ENCODE measurements at regions not wholly inside any gene's neighbourhood (a gene's known extent, or its start where the extent isn't known, plus 50 kb on each side); places are given as distances from the start of the nearest gene placed in this dataset.

- ChIA-PET POLR2A (no interaction called here), CTCF (interaction anchor here (0.6 kb wide), 1 partner anchor 319 kb away, joined by 3 read pairs; no protein-coding TSS in a partner anchor)
- DNase-seq (ENCODE audit: extremely low spot score): no peak
- TF ChIP-seq SUZ12 (IDR thresholded peaks at IDR 0.05): no peak
- TF ChIP-seq PKNOX1 (IDR thresholded peaks at IDR 0.05): no peak
- no peak for TF ChIP-seq CTBP1 (IDR thresholded peaks at IDR 0.05; ENCODE audit: borderline replicate concordance)
- no peak for TF ChIP-seq ZNF384 (IDR thresholded peaks at IDR 0.05)
- TF ChIP-seq ELF4 (IDR thresholded peaks at IDR 0.05): no peak
- TF ChIP-seq FOXA1 (IDR thresholded peaks at IDR 0.05): no peak
- no peak for TF ChIP-seq FOXK2 (IDR thresholded peaks at IDR 0.05)
- TF ChIP-seq FOXM1 (IDR thresholded peaks at IDR 0.05; ENCODE audit: borderline replicate concordance): no peak
- TF ChIP-seq LEF1 (IDR thresholded peaks at IDR 0.05; ENCODE audit: borderline replicate concordance): no peak
- no peak for TF ChIP-seq L3MBTL2 (conservative IDR thresholded peaks at IDR 0.05)
- no peak for TF ChIP-seq ARNT (IDR thresholded peaks at IDR 0.05)
- no peak for TF ChIP-seq TARDBP (IDR thresholded peaks at IDR 0.05)
- TF ChIP-seq NFRKB (IDR thresholded peaks at IDR 0.05): no peak
- no peak for TF ChIP-seq HDGF (IDR thresholded peaks at IDR 0.05; ENCODE audit: borderline replicate concordance)
- TF ChIP-seq SP1 (IDR thresholded peaks at IDR 0.05): no peak
- no peak for TF ChIP-seq BHLHE40 (IDR thresholded peaks at IDR 0.05; ENCODE audit: borderline replicate concordance)
Measured at GRCh38 chr14:38973083-38973700, 129.8 kb downstream of the SEC23A start.

GRCh38 chr14:38972511-38972910, 130.5 kb downstream of the SEC23A start:
- TF ChIP-seq BHLHE40 (IDR thresholded peaks at IDR 0.05; ENCODE audit: borderline replicate concordance): no peak
- TF ChIP-seq FOXK2 (IDR thresholded peaks at IDR 0.05): no peak
- no peak for TF ChIP-seq PKNOX1 (IDR thresholded peaks at IDR 0.05)
- no peak for TF ChIP-seq L3MBTL2 (conservative IDR thresholded peaks at IDR 0.05)
- TF ChIP-seq ARNT (IDR thresholded peaks at IDR 0.05): no peak
- TF ChIP-seq FOXM1 (IDR thresholded peaks at IDR 0.05; ENCODE audit: borderline replicate concordance): no peak
- TF ChIP-seq NFRKB (IDR thresholded peaks at IDR 0.05): no peak
- TF ChIP-seq FOXA1 (IDR thresholded peaks at IDR 0.05): no peak
- no peak for TF ChIP-seq ELF4 (IDR thresholded peaks at IDR 0.05)
- TF ChIP-seq ZNF384 (IDR thresholded peaks at IDR 0.05): no peak
- TF ChIP-seq SP1 (IDR thresholded peaks at IDR 0.05): no peak
- no peak for TF ChIP-seq SUZ12 (IDR thresholded peaks at IDR 0.05)
- no peak for TF ChIP-seq CTBP1 (IDR thresholded peaks at IDR 0.05; ENCODE audit: borderline replicate concordance)
- no peak for TF ChIP-seq LEF1 (IDR thresholded peaks at IDR 0.05; ENCODE audit: borderline replicate concordance)
- TF ChIP-seq HDGF (IDR thresholded peaks at IDR 0.05; ENCODE audit: borderline replicate concordance): no peak
- TF ChIP-seq TARDBP (IDR thresholded peaks at IDR 0.05): no peak
- POLR2A ChIA-PET: no interaction called here
- DNase-seq (ENCODE audit: extremely low spot score): no peak
- CTCF ChIA-PET: interaction anchor here (0.6 kb wide), 1 partner anchor 319 kb away, joined by 3 read pairs; no protein-coding TSS in a partner anchor

- CTCF ChIA-PET: no interaction called here
- no peak for DNase-seq (ENCODE audit: extremely low spot score)
- TF ChIP-seq TARDBP (IDR thresholded peaks at IDR 0.05) (no peak), ZNF384 (IDR thresholded peaks at IDR 0.05) (no peak), FOXA1 (IDR thresholded peaks at IDR 0.05) (no peak), BHLHE40 (IDR thresholded peaks at IDR 0.05; ENCODE audit: borderline replicate concordance) (no peak), FOXM1 (IDR thresholded peaks at IDR 0.05; ENCODE audit: borderline replicate concordance) (no peak), FOXK2 (IDR thresholded peaks at IDR 0.05) (no peak), LEF1 (IDR thresholded peaks at IDR 0.05; ENCODE audit: borderline replicate concordance) (no peak), ARNT (IDR thresholded peaks at IDR 0.05) (no peak), ELF4 (IDR thresholded peaks at IDR 0.05) (no peak)
- POLR2A ChIA-PET: no interaction called here
Measured at GRCh38 chr14:38971258-38971921, 131.6 kb downstream of the SEC23A start.

- ChIA-PET CTCF (interaction anchor here (0.6 kb wide), 1 partner anchor 49 kb away, joined by 3 read pairs; no protein-coding TSS in a partner anchor), POLR2A (no interaction called here)
- TF ChIP-seq CTBP1 (IDR thresholded peaks at IDR 0.05; ENCODE audit: borderline replicate concordance) (no peak), ELF4 (IDR thresholded peaks at IDR 0.05) (no peak)
- DNase-seq (ENCODE audit: extremely low spot score): no peak
Measured at GRCh38 chr14:38964630-38965029, 138.4 kb downstream of the SEC23A start.

- TF ChIP-seq BHLHE40 (IDR thresholded peaks at IDR 0.05; ENCODE audit: borderline replicate concordance) (no peak), TARDBP (IDR thresholded peaks at IDR 0.05) (no peak), FOXA1 (IDR thresholded peaks at IDR 0.05) (no peak)
- DNase-seq (ENCODE audit: extremely low spot score): no peak
- CTCF ChIA-PET: no interaction called here
- POLR2A ChIA-PET: no interaction called here
Measured at GRCh38 chr14:38960946-38961531, 142.0 kb downstream of the SEC23A start.

GRCh38 chr14:38959021-38959420, 144.0 kb downstream of the SEC23A start:
- POLR2A ChIA-PET: no interaction called here
- CTCF ChIA-PET: no interaction called here
- TF ChIP-seq FOXA1 (IDR thresholded peaks at IDR 0.05) (no peak), CTBP1 (IDR thresholded peaks at IDR 0.05; ENCODE audit: borderline replicate concordance) (no peak), BHLHE40 (IDR thresholded peaks at IDR 0.05; ENCODE audit: borderline replicate concordance) (no peak), LEF1 (IDR thresholded peaks at IDR 0.05; ENCODE audit: borderline replicate concordance) (no peak), TARDBP (IDR thresholded peaks at IDR 0.05) (no peak), ELF4 (IDR thresholded peaks at IDR 0.05) (no peak)
- no peak for DNase-seq (ENCODE audit: extremely low spot score)

- POLR2A ChIA-PET: no interaction called here
Measured at GRCh38 chr14:38958589-38958988, 144.4 kb downstream of the SEC23A start.

More at GRCh38 chr14:38958589-38958988, 144.4 kb downstream of the SEC23A start:
- no peak for DNase-seq (ENCODE audit: extremely low spot score)
- TF ChIP-seq PKNOX1 (IDR thresholded peaks at IDR 0.05) (0 out of 2 replicates have a peak, but pooled peaks have one; percentile 2), SUZ12 (IDR thresholded peaks at IDR 0.05) (no peak), FOXA1 (IDR thresholded peaks at IDR 0.05) (no peak), CTBP1 (IDR thresholded peaks at IDR 0.05; ENCODE audit: borderline replicate concordance) (no peak)
- CTCF ChIA-PET: no interaction called here
